Transverse colon (tissue), 4 donors: ENCODE measurements at regions not wholly inside any gene's neighbourhood (a gene's known extent, or its start where the extent isn't known, plus 50 kb on each side); places are given as distances from the start of the nearest gene placed in this dataset.

Experiments used
- CTCF ChIP-seq, 5 experiments: fragments of 200-600 bp in 3 of 5; fragments of 450-650 bp in 2 of 5; sonication (generic) in 3 of 5; IDR thresholded peaks; 1 replicate in 2 of 5; 2 replicates in 3 of 5; pipeline ENCODE4 v1.5.1; 2016 to 2017; ENCODE audit warnings: antibody characterized with exemption in 5 of 5, inconsistent platforms in 3 of 5, mild to moderate bottlenecking in 2 of 5, moderate library complexity in 1 of 5
- POLR2A ChIP-seq: fragments of 450-650 bp; IDR thresholded peaks from one replicate; pipeline ENCODE4 v1.6.1; 2016; ENCODE audit warnings: antibody characterized with exemption, mild to moderate bottlenecking, moderate library complexity
- POLR2AphosphoS5 ChIP-seq, 3 donors: sonication (generic); formaldehyde crosslinking; IDR thresholded peaks; one replicate each; pipeline ENCODE4 v1.6.1; 2016; ENCODE audit warnings: antibody characterized with exemption in 3 of 3

DNA sequence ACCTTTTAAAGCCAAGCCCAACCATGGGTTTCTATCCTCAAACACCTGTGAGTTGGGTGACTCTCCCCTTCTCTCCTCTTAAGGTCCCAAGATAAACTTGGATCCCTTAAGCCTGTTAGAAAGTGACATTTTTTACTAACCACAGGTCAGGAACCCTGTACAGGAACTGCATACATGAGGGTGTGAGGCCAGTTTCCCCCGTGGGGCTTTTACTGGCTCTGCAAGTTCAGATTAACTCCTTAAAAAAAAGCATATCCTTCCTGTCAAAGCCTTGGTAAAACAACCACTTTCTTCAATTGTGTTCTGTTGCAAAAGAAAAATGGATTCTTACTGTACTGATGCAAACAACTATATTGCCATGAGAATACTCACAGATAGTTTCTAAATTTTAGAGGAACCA is 2638.7 kb upstream of the PCDH20 start:
- TF ChIP-seq POLR2A (no peak), POLR2AphosphoS5 (IDR thresholded peaks at IDR 0.05) (no peak), CTCF (IDR thresholded peaks at IDR 0.05) (no peak)
